ENCODE measurements at regions not wholly inside any gene's neighbourhood (a gene's known extent, or its start where the extent isn't known, plus 50 kb on each side); places are given as distances from the start of the nearest gene placed in this dataset.

DNA sequence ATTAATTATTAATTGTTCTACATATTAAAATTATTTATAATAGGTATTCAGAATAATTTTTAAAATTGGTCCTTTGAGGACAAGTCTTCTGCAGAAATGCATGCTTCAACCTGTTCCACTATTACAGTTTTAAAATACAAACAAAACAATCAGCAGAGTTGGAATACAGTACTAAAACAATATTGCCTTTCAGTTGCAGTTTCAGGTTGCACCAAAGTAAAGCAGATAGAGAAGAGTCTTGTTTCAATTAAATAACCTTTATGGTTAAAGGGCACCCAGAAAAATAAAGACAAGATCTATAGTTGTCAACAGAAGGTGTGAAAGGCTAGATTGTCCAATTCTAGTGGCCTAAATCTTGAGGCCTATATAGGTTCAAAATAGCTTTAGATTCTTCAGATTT, 424.5 kb downstream of the FOXG1 start (continued):
- TF ChIP-seq, protein P1, sequence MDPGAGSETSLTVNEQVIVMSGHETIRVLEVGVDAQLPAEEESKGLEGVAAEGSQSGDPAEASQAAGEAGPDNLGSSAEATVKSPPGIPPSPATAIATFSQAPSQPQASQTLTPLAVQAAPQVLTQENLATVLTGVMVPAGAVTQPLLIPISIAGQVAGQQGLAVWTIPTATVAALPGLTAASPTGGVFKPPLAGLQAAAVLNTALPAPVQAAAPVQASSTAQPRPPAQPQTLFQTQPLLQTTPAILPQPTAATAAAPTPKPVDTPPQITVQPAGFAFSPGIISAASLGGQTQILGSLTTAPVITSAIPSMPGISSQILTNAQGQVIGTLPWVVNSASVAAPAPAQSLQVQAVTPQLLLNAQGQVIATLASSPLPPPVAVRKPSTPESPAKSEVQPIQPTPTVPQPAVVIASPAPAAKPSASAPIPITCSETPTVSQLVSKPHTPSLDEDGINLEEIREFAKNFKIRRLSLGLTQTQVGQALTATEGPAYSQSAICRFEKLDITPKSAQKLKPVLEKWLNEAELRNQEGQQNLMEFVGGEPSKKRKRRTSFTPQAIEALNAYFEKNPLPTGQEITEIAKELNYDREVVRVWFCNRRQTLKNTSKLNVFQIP (CRISPR knock-in tag; IDR thresholded peaks at IDR 0.05; ENCODE audit: borderline replicate concordance, low read depth), result no peak
- TF ChIP-seq, protein P2, sequence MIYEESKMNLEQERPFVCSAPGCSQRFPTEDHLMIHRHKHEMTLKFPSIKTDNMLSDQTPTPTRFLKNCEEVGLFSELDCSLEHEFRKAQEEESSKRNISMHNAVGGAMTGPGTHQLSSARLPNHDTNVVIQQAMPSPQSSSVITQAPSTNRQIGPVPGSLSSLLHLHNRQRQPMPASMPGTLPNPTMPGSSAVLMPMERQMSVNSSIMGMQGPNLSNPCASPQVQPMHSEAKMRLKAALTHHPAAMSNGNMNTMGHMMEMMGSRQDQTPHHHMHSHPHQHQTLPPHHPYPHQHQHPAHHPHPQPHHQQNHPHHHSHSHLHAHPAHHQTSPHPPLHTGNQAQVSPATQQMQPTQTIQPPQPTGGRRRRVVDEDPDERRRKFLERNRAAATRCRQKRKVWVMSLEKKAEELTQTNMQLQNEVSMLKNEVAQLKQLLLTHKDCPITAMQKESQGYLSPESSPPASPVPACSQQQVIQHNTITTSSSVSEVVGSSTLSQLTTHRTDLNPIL (CRISPR knock-in tag; IDR thresholded peaks at IDR 0.05; ENCODE audit: low read depth), result no peak

DNA sequence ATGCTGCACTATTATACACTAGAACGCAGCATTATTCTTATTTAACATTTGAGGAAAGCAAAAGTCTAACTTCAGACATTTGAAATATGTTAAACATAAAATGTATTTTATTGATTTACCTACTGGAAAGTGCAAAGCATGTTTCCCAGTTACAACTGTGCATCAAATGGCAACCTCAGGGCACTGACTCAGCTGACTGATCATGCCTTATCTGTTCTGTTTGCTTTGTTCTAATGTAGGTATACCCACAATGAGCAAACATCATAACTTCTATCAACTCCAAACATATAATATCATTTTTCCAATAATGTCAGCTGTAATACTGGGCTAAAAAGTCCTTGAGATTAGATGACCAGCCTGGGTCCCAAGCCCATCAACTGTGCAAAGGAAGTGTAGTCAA, 431.0 kb downstream of the FOXG1 start:
- no peak for ATAC-seq

DNA sequence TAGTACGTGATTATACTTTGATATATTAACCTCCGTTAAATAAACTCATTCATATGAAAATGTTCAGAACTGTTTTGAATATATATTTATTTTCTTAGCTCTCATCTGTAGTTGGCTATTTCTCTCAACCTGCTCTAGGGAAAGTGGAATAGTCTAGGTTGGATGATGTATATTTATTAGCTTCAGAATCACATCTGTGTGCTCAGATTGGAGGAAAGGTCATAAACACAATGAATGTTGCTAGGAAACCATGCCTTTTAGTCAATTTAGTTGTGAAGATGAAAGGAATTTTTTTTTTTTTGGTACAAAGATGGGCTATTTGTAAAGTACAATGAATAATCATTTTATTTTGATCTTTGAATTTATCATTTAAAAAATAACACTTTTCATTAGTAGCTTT, 439.1 kb downstream of the FOXG1 start:
- no peak for ATAC-seq
- TF ChIP-seq TOX (CRISPR knock-in tag; IDR thresholded peaks at IDR 0.05; ENCODE audit: borderline replicate concordance) (no peak), ZC3H10 (CRISPR knock-in tag; IDR thresholded peaks at IDR 0.05) (no peak), ESRRG (CRISPR knock-in tag; IDR thresholded peaks at IDR 0.05) (no peak), TCF4 (CRISPR knock-in tag; IDR thresholded peaks at IDR 0.05; ENCODE audit: borderline replicate concordance) (no peak), ZFP30 (CRISPR knock-in tag; IDR thresholded peaks at IDR 0.05) (no peak), CSDC2 (CRISPR knock-in tag; IDR thresholded peaks at IDR 0.05) (no peak), ARNTL (CRISPR knock-in tag; IDR thresholded peaks at IDR 0.05; ENCODE audit: borderline replicate concordance, low read depth) (no peak), ZNF565 (CRISPR knock-in tag; conservative IDR thresholded peaks at IDR 0.05; ENCODE audit: low read depth) (no peak)
- TF ChIP-seq, protein P3, sequence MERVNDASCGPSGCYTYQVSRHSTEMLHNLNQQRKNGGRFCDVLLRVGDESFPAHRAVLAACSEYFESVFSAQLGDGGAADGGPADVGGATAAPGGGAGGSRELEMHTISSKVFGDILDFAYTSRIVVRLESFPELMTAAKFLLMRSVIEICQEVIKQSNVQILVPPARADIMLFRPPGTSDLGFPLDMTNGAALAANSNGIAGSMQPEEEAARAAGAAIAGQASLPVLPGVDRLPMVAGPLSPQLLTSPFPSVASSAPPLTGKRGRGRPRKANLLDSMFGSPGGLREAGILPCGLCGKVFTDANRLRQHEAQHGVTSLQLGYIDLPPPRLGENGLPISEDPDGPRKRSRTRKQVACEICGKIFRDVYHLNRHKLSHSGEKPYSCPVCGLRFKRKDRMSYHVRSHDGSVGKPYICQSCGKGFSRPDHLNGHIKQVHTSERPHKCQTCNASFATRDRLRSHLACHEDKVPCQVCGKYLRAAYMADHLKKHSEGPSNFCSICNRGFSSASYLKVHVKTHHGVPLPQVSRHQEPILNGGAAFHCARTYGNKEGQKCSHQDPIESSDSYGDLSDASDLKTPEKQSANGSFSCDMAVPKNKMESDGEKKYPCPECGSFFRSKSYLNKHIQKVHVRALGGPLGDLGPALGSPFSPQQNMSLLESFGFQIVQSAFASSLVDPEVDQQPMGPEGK (CRISPR knock-in tag; IDR thresholded peaks at IDR 0.05; ENCODE audit: borderline replicate concordance), result no peak
- TF ChIP-seq, protein P2 (CRISPR knock-in tag; IDR thresholded peaks at IDR 0.05; ENCODE audit: low read depth), result no peak
- TF ChIP-seq, protein P4, sequence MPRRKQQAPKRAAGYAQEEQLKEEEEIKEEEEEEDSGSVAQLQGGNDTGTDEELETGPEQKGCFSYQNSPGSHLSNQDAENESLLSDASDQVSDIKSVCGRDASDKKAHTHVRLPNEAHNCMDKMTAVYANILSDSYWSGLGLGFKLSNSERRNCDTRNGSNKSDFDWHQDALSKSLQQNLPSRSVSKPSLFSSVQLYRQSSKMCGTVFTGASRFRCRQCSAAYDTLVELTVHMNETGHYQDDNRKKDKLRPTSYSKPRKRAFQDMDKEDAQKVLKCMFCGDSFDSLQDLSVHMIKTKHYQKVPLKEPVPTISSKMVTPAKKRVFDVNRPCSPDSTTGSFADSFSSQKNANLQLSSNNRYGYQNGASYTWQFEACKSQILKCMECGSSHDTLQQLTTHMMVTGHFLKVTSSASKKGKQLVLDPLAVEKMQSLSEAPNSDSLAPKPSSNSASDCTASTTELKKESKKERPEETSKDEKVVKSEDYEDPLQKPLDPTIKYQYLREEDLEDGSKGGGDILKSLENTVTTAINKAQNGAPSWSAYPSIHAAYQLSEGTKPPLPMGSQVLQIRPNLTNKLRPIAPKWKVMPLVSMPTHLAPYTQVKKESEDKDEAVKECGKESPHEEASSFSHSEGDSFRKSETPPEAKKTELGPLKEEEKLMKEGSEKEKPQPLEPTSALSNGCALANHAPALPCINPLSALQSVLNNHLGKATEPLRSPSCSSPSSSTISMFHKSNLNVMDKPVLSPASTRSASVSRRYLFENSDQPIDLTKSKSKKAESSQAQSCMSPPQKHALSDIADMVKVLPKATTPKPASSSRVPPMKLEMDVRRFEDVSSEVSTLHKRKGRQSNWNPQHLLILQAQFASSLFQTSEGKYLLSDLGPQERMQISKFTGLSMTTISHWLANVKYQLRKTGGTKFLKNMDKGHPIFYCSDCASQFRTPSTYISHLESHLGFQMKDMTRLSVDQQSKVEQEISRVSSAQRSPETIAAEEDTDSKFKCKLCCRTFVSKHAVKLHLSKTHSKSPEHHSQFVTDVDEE (CRISPR knock-in tag; IDR thresholded peaks at IDR 0.05), result no peak

More for the DNA sequence above, 431.0 kb downstream of the FOXG1 start:
- TF ChIP-seq ARNTL (CRISPR knock-in tag; IDR thresholded peaks at IDR 0.05; ENCODE audit: borderline replicate concordance, low read depth) (no peak), CSDC2 (CRISPR knock-in tag; IDR thresholded peaks at IDR 0.05) (no peak), ZFP3 (CRISPR knock-in tag; IDR thresholded peaks at IDR 0.05) (no peak), RARB (CRISPR knock-in tag; IDR thresholded peaks at IDR 0.05) (no peak), PPARA (CRISPR knock-in tag; IDR thresholded peaks at IDR 0.05; ENCODE audit: borderline replicate concordance) (no peak), ZNF565 (CRISPR knock-in tag; conservative IDR thresholded peaks at IDR 0.05; ENCODE audit: low read depth) (no peak), TCF4 (CRISPR knock-in tag; IDR thresholded peaks at IDR 0.05; ENCODE audit: borderline replicate concordance) (no peak), BACH2 (CRISPR knock-in tag; IDR thresholded peaks at IDR 0.05; ENCODE audit: borderline replicate concordance) (no peak), ZFP30 (CRISPR knock-in tag; IDR thresholded peaks at IDR 0.05) (no peak), SNAI2 (CRISPR knock-in tag; IDR thresholded peaks at IDR 0.05) (no peak), ESRRG (CRISPR knock-in tag; IDR thresholded peaks at IDR 0.05) (no peak), ZNF8 (CRISPR knock-in tag; IDR thresholded peaks at IDR 0.05) (no peak), ISL1 (CRISPR knock-in tag; IDR thresholded peaks at IDR 0.05) (no peak), TOX (CRISPR knock-in tag; IDR thresholded peaks at IDR 0.05; ENCODE audit: borderline replicate concordance) (no peak), GLIS3 (CRISPR knock-in tag; IDR thresholded peaks at IDR 0.05) (no peak)
- TF ChIP-seq, protein P2 (CRISPR knock-in tag; IDR thresholded peaks at IDR 0.05; ENCODE audit: low read depth), result no peak
- TF ChIP-seq, protein P5, sequence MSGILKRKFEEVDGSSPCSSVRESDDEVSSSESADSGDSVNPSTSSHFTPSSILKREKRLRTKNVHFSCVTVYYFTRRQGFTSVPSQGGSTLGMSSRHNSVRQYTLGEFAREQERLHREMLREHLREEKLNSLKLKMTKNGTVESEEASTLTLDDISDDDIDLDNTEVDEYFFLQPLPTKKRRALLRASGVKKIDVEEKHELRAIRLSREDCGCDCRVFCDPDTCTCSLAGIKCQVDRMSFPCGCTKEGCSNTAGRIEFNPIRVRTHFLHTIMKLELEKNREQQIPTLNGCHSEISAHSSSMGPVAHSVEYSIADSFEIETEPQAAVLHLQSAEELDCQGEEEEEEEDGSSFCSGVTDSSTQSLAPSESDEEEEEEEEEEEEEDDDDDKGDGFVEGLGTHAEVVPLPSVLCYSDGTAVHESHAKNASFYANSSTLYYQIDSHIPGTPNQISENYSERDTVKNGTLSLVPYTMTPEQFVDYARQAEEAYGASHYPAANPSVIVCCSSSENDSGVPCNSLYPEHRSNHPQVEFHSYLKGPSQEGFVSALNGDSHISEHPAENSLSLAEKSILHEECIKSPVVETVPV (CRISPR knock-in tag; IDR thresholded peaks at IDR 0.05), result no peak
- TF ChIP-seq, protein P4 (CRISPR knock-in tag; IDR thresholded peaks at IDR 0.05), result no peak
